Lung (tissue), 11 donors: ENCODE measurements at regions not wholly inside any gene's neighbourhood (a gene's known extent, or its start where the extent isn't known, plus 50 kb on each side); places are given as distances from the start of the nearest gene placed in this dataset.

ENCODE experiments used
- ATAC-seq: fragments of 200-7000 bp; cut with Tn5 transposase; one replicate; pipeline ENCODE4 v1.9.1; 2020; ENCODE audit warnings: moderate number of reproducible peaks; ENCODE audit not compliant: insufficient read depth, low FRiP score
- DNase-seq, 3 donors: peaks; one replicate each; pipeline ENCODE4 v3.0.0-alpha.2; 2013 to 2017
- H3K27ac ChIP-seq, 2 donors: one replicate each; pipeline ENCODE4 v1.5.1; 2013; ENCODE audit warnings: mild to moderate bottlenecking in 2 of 2, moderate library complexity in 2 of 2, control low read depth in 1 of 2, inconsistent platforms in 1 of 2, low read depth in 1 of 2, low read length in 1 of 2
- H3K27me3 ChIP-seq, 3 donors: one replicate each; pipeline ENCODE4 v1.5.1; 2013; ENCODE audit warnings: low read length in 2 of 3; ENCODE audit not compliant: control insufficient read depth in 3 of 3, insufficient read depth in 3 of 3
- H3K36me3 ChIP-seq, 4 donors: one replicate each; pipeline ENCODE4 v1.5.1; 2013; ENCODE audit warnings: low read length in 4 of 4, mild to moderate bottlenecking in 1 of 4, moderate library complexity in 1 of 4; ENCODE audit not compliant: control insufficient read depth in 4 of 4, insufficient read depth in 4 of 4
- H3K4me1 ChIP-seq, 5 donors: one replicate each; pipeline ENCODE4 v1.5.1; 2013; ENCODE audit warnings: low read length in 5 of 5, mild to moderate bottlenecking in 2 of 5, moderate library complexity in 1 of 5; ENCODE audit not compliant: control insufficient read depth in 5 of 5, insufficient read depth in 5 of 5
- H3K4me3 ChIP-seq: one replicate; pipeline ENCODE4 v1.5.1; 2013; ENCODE audit warnings: mild to moderate bottlenecking, control low read depth, moderate library complexity
- H3K9ac ChIP-seq, 2 donors: one replicate each; pipeline ENCODE4 v1.5.1; 2013; ENCODE audit warnings: low read length in 2 of 2, control low read depth in 1 of 2; ENCODE audit not compliant: insufficient read depth in 1 of 2
- H3K9me3 ChIP-seq, 4 donors: one replicate each; pipeline ENCODE4 v1.5.1; 2013; ENCODE audit warnings: low read length in 3 of 4, mild to moderate bottlenecking in 1 of 4, moderate library complexity in 1 of 4; ENCODE audit not compliant: control insufficient read depth in 4 of 4, insufficient read depth in 3 of 4
- WGBS, 2 donors: extraction: QIAGEN DNeasy Blood & Tissue Kit; methylation state at CpG; one replicate each; pipeline ENCODE4 v1.1.7; 2013; 5-methylcytosine and 5-hydroxymethylcytosine counted together
- TF ChIP-seq, protein P1 (sequence below): IDR thresholded peaks from 2 replicates; pipeline ENCODE4 v1.5.1; 2012; ENCODE audit warnings: mild to moderate bottlenecking; ENCODE audit errors: control extremely low read depth, extremely low read depth
- donor health status: control.
- donor health status: control.
- donor health status: Bipolar disorder and iron deficiency.
- donor health status: healthy.
- donor health status: DM: yes; HTN: yes; CAD: no.

GRCh38 chrX:39774774-39775328 is 322.9 kb downstream of the BCOR start:
- Histone ChIP-seq H3K4me3 (no peak overlapping the region), H3K9me3 (peaks cover 0 to 8% (median 0%) of the 10 kb centered on the region in 4 donors), H3K4me1 (peaks cover 0 to 16% (median 0%) of the 10 kb centered on the region in 5 donors), H3K27ac (no peak overlapping the region), H3K9ac (no peak overlapping the region), H3K36me3 (no peaks in the 10 kb centered on the region), H3K27me3 (peaks cover 0 to 8% (median 6%) of the 10 kb centered on the region in 3 donors)
- DNase-seq (no peak), ATAC-seq (no peak)
- WGBS, 2 donors: 59% methylated on average over 5 of the region's 5 CpGs
- TF ChIP-seq, protein P1, sequence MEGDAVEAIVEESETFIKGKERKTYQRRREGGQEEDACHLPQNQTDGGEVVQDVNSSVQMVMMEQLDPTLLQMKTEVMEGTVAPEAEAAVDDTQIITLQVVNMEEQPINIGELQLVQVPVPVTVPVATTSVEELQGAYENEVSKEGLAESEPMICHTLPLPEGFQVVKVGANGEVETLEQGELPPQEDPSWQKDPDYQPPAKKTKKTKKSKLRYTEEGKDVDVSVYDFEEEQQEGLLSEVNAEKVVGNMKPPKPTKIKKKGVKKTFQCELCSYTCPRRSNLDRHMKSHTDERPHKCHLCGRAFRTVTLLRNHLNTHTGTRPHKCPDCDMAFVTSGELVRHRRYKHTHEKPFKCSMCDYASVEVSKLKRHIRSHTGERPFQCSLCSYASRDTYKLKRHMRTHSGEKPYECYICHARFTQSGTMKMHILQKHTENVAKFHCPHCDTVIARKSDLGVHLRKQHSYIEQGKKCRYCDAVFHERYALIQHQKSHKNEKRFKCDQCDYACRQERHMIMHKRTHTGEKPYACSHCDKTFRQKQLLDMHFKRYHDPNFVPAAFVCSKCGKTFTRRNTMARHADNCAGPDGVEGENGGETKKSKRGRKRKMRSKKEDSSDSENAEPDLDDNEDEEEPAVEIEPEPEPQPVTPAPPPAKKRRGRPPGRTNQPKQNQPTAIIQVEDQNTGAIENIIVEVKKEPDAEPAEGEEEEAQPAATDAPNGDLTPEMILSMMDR: no peak

DNA sequence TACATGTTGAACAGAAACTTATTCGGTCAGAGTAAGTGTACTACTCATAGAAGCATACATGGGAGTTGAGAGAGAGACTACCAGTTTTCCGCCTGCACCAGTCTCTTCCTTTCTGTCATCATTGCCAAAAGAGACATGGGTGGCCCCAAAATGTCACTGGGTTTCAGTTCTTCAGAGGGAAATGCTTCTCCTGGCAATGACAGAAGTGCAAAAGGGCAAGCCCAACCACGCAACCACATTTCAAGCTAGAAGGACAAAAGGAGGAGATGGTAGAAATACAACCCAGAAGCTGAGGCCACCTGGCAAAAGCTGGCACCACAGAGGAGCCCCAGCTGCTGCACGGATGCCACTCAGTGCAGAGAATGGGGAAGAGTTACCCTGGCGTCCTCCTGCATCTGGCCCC is 320.1 kb downstream of the BCOR start:
- Histone ChIP-seq H3K9me3 (peaks cover 0 to 11% (median 0%) of the 10 kb centered on the region in 4 donors), H3K27ac (no peak overlapping the region), H3K4me3 (no peak overlapping the region), H3K4me1 (peaks cover 0 to 2% (median 0%) of the 10 kb centered on the region in 5 donors), H3K27me3 (peaks cover 0 to 4% (median 0%) of the 10 kb centered on the region in 3 donors), H3K9ac (no peak overlapping the region), H3K36me3 (no peaks in the 10 kb centered on the region)
- DNase-seq: no peak
- TF ChIP-seq, protein P1: no peak
- 56 to 76% methylated on average over 5 of the region's 5 CpGs for WGBS, 2 donors
- ATAC-seq: no peak

- Histone ChIP-seq H3K36me3 (no peaks in the 10 kb centered on the region), H3K9me3 (peaks cover 0 to 9% (median 0%) of the 10 kb centered on the region in 4 donors), H3K27me3 (no peaks in the 10 kb centered on the region), H3K9ac (no peak overlapping the region), H3K4me3 (no peak overlapping the region), H3K27ac (no peak overlapping the region), H3K4me1 (no peaks in the 10 kb centered on the region)
- TF ChIP-seq, protein P1: no peak
- ATAC-seq (no peak), DNase-seq (no peak)
- 61 to 69% methylated on average over 12 of the region's 12 CpGs for WGBS, 2 donors
Observed at GRCh38 chrX:39779952-39780783, 317.6 kb downstream of the BCOR start.
